K562 (cell line): ENCODE measurements at regions not wholly inside any gene's neighbourhood (a gene's known extent, or its start where the extent isn't known, plus 50 kb on each side); places are given as distances from the start of the nearest gene placed in this dataset.

Source experiments
- FIP1L1 ChIP-seq: fragments of 200-400 bp; formaldehyde crosslinking; IDR thresholded peaks from 2 replicates; pipeline ENCODE4 v1.6.1; 2018; ENCODE audit warnings: mild to moderate bottlenecking, low read depth, low read length; ENCODE audit not compliant: poor library complexity, severe bottlenecking
- FOXA1 ChIP-seq: fragments of 450-650 bp; IDR thresholded peaks from 2 replicates; pipeline ENCODE4 v1.6.1; 2016; ENCODE audit warnings: mild to moderate bottlenecking, borderline replicate concordance
- MEIS2 ChIP-seq: fragments of 450-650 bp; IDR thresholded peaks from 2 replicates; pipeline ENCODE4 v1.6.1; 2014; ENCODE audit warnings: mild to moderate bottlenecking; ENCODE audit not compliant: partially characterized antibody
- NR2F6 ChIP-seq: fragments of 450-650 bp; formaldehyde crosslinking; IDR thresholded peaks from 2 replicates; pipeline ENCODE4 v1.4.0; 2020; ENCODE audit warnings: mild to moderate bottlenecking
- POLR2A ChIP-seq: fragments of 450-650 bp; conservative IDR thresholded peaks from 2 replicates; pipeline ENCODE4 v1.6.1; 2016
- TF ChIP-seq, protein P1 (sequence below): fragments of 250-450 bp; sonication (Bioruptor Pico); IDR thresholded peaks from 2 replicates; pipeline ENCODE4 v1.8.0; 2022; ENCODE audit warnings: inconsistent platforms, mild to moderate bottlenecking, moderate library complexity, borderline replicate concordance
- TF ChIP-seq, protein P2 (sequence below), 3 experiments: IDR thresholded peaks in 2 of 3; conservative IDR thresholded peaks in 1 of 3; 2 replicates each; pipeline ENCODE4 v1.5.1; 2011 to 2012; ENCODE audit warnings: low read length in 3 of 3, mild to moderate bottlenecking in 3 of 3, control low read depth in 2 of 3, improper control_type of control experiment in 1 of 3, inconsistent platforms in 1 of 3, low read depth in 1 of 3, mixed read lengths in 1 of 3, moderate library complexity in 1 of 3; ENCODE audit not compliant: insufficient read depth in 2 of 3
- TF ChIP-seq, protein P3 (sequence below): fragments of 150-350 bp; conservative IDR thresholded peaks from 2 replicates; pipeline ENCODE4 v1.6.1; 2014; ENCODE audit warnings: low read length
- TF ChIP-seq, protein P4 (sequence below): sonication (generic); formaldehyde crosslinking; IDR thresholded peaks from 2 replicates; pipeline ENCODE4 v1.8.0; 2022; ENCODE audit warnings: mild to moderate bottlenecking, missing genetic modification reagents, borderline replicate concordance

DNA sequence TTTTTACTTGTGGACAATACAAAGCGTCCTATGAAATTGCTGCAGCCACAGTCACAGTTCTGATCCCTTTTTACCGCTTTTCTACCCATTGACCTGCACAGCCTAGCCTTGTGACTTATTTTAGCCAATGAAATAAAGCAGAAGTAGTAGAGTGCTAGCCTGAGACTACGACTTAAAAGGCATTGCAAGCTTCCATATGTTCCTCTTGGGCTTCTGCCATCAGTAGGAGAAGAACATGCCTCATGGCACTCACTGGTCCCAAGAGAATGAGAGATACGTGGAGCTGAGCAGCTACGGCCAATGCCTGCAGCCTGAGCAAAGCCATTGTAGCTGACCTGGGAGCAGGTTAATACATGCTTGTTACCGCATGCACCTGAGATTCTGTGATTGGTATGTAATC lies 416.6 kb upstream of the CLINT1 start:
- TF ChIP-seq, protein P1, sequence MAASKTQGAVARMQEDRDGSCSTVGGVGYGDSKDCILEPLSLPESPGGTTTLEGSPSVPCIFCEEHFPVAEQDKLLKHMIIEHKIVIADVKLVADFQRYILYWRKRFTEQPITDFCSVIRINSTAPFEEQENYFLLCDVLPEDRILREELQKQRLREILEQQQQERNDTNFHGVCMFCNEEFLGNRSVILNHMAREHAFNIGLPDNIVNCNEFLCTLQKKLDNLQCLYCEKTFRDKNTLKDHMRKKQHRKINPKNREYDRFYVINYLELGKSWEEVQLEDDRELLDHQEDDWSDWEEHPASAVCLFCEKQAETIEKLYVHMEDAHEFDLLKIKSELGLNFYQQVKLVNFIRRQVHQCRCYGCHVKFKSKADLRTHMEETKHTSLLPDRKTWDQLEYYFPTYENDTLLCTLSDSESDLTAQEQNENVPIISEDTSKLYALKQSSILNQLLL (CRISPR knock-in tag), result no peak
- TF ChIP-seq, protein P2, sequence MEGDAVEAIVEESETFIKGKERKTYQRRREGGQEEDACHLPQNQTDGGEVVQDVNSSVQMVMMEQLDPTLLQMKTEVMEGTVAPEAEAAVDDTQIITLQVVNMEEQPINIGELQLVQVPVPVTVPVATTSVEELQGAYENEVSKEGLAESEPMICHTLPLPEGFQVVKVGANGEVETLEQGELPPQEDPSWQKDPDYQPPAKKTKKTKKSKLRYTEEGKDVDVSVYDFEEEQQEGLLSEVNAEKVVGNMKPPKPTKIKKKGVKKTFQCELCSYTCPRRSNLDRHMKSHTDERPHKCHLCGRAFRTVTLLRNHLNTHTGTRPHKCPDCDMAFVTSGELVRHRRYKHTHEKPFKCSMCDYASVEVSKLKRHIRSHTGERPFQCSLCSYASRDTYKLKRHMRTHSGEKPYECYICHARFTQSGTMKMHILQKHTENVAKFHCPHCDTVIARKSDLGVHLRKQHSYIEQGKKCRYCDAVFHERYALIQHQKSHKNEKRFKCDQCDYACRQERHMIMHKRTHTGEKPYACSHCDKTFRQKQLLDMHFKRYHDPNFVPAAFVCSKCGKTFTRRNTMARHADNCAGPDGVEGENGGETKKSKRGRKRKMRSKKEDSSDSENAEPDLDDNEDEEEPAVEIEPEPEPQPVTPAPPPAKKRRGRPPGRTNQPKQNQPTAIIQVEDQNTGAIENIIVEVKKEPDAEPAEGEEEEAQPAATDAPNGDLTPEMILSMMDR (IDR thresholded peaks at IDR 0.05 in 2 of 3, conservative IDR thresholded peaks at IDR 0.05 in 1 of 3; ENCODE audit: insufficient read depth in 2 of 3, low read depth in 1 of 3, low read length in 3 of 3), result no peak
- TF ChIP-seq, protein P3, sequence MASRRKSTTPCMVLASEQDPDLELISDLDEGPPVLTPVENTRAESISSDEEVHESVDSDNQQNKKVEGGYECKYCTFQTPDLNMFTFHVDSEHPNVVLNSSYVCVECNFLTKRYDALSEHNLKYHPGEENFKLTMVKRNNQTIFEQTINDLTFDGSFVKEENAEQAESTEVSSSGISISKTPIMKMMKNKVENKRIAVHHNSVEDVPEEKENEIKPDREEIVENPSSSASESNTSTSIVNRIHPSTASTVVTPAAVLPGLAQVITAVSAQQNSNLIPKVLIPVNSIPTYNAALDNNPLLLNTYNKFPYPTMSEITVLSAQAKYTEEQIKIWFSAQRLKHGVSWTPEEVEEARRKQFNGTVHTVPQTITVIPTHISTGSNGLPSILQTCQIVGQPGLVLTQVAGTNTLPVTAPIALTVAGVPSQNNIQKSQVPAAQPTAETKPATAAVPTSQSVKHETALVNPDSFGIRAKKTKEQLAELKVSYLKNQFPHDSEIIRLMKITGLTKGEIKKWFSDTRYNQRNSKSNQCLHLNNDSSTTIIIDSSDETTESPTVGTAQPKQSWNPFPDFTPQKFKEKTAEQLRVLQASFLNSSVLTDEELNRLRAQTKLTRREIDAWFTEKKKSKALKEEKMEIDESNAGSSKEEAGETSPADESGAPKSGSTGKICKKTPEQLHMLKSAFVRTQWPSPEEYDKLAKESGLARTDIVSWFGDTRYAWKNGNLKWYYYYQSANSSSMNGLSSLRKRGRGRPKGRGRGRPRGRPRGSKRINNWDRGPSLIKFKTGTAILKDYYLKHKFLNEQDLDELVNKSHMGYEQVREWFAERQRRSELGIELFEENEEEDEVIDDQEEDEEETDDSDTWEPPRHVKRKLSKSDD, result no peak
- TF ChIP-seq MEIS2, result no peak
- TF ChIP-seq NR2F6 (CRISPR knock-in tag), result no peak
- TF ChIP-seq FOXA1, result no peak
- TF ChIP-seq FIP1L1, result no peak
- no peak for TF ChIP-seq POLR2A
- TF ChIP-seq, protein P4, sequence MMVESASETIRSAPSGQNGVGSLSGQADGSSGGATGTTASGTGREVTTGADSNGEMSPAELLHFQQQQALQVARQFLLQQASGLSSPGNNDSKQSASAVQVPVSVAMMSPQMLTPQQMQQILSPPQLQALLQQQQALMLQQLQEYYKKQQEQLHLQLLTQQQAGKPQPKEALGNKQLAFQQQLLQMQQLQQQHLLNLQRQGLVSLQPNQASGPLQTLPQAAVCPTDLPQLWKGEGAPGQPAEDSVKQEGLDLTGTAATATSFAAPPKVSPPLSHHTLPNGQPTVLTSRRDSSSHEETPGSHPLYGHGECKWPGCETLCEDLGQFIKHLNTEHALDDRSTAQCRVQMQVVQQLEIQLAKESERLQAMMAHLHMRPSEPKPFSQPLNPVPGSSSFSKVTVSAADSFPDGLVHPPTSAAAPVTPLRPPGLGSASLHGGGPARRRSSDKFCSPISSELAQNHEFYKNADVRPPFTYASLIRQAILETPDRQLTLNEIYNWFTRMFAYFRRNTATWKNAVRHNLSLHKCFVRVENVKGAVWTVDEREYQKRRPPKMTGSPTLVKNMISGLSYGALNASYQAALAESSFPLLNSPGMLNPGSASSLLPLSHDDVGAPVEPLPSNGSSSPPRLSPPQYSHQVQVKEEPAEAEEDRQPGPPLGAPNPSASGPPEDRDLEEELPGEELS (CRISPR knock-in tag), result no peak
